GM12872 (cell line): ENCODE measurements at regions not wholly inside any gene's neighbourhood (a gene's known extent, or its start where the extent isn't known, plus 50 kb on each side); places are given as distances from the start of the nearest gene placed in this dataset.

Experiments
- TF ChIP-seq, protein P1 (sequence below): IDR thresholded peaks from 3 replicates; pipeline ENCODE4 v1.5.1; 2011; ENCODE audit warnings: low read depth, mild to moderate bottlenecking, low read length, moderate library complexity; ENCODE audit not compliant: insufficient read depth

DNA sequence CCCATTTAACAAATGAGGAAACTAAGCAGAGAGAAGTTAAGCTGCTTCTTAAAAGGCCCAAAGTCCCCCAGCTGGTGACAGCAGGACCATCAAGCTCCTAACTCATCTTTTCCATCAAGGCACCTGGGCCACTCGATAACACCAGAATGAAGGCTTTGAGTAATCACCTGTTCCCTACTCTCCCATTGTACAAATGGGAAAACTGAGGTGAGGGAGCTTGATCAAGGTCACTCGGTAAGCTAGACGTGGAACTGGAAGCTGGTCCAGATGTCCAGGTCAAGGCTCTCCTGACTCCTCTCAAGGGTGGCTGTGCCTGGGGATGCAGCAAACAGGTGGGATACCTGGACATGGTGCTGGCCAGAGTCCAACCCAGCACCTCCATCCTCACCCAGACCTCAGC lies 90.6 kb upstream of the SHB start:
- TF ChIP-seq, protein P1, sequence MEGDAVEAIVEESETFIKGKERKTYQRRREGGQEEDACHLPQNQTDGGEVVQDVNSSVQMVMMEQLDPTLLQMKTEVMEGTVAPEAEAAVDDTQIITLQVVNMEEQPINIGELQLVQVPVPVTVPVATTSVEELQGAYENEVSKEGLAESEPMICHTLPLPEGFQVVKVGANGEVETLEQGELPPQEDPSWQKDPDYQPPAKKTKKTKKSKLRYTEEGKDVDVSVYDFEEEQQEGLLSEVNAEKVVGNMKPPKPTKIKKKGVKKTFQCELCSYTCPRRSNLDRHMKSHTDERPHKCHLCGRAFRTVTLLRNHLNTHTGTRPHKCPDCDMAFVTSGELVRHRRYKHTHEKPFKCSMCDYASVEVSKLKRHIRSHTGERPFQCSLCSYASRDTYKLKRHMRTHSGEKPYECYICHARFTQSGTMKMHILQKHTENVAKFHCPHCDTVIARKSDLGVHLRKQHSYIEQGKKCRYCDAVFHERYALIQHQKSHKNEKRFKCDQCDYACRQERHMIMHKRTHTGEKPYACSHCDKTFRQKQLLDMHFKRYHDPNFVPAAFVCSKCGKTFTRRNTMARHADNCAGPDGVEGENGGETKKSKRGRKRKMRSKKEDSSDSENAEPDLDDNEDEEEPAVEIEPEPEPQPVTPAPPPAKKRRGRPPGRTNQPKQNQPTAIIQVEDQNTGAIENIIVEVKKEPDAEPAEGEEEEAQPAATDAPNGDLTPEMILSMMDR = no peak

DNA sequence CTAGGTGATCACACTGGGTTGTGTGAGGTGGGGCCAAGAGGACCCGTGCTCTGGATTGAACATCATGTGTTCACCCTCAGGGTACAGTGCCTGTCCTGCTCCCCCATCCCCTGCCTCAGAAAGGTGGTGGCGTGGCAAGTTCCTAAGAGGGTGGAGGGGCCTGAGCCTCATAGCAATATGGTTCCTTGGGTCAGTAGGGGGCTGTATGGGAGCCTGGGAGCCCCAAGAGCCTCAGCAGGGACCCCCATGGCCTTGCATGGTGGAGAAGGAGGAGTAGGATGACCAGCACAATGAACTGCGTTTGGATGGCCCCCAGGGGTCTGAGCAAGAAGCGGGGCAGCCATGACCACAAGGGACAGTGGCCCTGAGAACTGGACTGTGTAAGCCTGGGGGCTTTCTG lies 89.6 kb upstream of the SHB start:
- TF ChIP-seq, protein P1 = no peak

DNA sequence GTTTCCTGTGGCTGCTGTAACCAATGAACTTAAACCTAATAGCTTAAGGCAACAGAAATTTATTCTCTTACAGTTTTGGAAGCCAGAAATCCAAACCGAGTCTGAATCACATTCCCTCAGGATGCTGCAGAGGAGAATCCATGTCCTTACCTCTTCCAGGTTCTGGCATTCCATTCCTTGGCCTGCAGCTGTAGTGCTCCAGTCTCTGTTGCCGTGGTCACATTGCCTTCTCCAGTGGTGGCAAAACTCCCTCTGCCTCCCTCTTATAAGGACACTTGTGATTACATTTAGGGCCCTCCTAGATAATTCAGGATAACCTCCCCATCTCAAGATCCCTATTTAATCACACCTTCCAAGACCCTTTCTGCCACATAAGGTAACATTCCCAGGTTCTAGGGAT lies 88.7 kb upstream of the SHB start:
- TF ChIP-seq, protein P1 = no peak

DNA sequence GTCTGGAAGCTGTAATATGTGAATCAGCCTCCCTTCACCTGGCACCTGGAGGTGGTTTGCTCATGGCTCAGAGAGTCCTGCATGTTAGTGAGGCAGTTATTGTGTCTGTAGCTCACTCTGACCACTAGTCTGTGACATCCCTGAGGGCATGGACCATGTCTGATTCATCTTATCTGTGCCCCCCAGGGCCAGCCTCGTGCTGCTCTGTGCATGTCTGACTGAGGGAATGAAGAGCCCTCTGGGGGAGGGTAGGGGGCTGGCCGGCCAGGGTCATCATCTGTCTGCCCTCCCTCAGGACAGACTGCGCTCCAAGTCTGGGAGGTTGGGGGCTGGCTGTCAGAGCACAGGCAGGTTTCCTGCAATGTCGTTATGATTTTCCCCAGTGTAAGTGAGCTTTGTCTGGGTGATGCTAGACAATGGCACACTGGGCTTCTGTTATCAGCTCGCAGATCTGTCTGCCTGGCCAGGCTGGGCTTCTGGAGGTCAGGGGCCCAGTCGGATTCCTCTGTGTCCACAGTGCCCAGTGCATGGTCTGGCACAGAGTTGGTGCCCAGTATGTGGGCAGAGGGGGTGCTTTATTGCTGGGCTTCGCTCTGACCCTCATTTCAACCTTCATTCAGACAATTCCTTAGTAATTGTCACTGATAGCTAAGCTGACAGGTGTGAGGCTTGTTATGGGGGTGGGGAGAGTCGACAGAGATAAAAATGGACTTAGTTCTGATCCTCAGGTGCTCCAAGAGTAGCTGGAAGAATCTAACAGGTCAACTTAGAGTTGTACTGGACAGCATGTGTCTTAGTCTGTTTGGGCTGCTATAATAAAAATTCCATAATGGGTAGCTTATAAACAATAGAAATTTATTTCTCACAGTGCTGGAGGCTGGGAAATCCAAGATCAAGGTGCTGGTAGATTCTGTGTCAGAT lies 85.7 kb upstream of the SHB start:
- TF ChIP-seq, protein P1 = 0 out of 3 replicates have a peak, but pooled peaks have one; percentile 1

DNA sequence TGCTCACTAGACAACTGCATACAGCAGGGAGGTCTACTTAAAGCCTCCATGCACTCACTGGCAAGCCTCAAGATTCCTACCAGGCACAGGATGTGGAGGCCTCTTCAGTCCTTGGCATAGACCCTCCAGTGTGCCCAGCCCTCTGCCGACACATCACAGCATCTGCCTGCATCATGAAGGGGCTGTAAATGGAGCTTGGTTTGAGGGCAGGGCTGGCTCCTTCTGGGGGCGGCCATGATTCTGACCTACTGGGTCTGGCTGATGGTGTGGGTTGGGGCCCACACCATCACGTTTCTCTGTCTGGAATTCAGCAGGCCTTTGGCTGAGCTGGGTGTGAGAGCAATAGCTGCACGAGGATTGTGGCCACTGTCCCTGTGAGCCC lies 84.9 kb upstream of the SHB start:
- TF ChIP-seq, protein P1 = no peak

DNA sequence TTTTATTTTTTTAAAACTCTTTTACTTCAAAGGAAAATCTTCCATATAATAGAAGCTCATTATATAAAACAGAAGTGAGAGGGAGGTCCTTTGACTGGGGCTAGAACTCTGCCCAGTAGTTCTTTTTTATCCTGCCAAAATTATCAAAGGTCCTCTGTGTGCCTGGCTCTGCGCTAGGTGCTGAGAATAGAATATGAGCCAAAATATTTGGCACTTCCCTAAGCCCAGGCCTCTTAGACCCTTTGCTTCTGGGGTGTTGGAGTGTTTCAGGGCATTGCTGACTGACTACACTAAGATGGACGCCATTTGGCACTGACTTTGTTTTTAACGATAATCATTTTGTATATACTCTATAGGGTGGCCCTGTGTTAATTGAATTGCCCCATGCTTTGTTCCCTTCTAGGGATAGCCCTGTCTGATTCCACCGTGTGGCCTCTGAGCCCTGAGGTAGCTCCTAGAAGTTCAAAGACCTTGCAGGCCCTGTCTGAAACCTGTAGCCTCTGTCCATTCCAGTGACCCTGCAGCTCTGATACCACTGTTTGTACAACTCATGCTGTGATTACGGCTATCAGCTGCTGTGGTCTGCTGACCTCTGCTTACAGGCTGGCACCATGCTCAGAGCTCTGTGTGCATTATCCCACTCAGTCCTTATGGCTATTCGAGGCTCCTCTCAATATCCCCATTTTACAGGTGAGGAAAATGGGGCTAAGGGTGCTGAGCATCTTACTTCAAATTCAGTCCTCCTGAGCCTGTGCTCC lies 84.3 kb upstream of the SHB start:
- TF ChIP-seq, protein P1 = no peak

DNA sequence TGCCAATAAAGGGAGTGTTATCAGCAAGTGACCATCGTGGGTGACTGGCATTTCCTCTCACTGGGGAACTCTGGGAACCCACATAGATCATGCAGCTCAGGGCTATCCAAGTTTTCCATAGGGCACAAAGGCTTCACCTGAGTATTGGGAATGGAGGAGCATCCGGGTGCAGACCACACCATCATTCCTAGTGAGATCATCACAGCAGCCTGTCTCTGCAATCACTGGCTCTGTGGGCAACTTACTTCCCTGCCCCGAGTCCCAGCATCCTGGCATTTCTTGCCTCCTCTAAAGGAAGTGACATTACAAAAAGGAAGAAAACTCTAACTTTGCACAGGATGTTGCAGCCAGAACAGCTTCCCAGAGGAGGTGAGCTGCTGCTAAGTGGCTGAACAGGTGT lies 80.6 kb upstream of the SHB start:
- TF ChIP-seq, protein P1 = no peak
